Hepatocyte (in vitro differentiated cells): ENCODE measurements at regions not wholly inside any gene's neighbourhood (a gene's known extent, or its start where the extent isn't known, plus 50 kb on each side); places are given as distances from the start of the nearest gene placed in this dataset.

Experiments
- DNase-seq: peaks from one replicate; pipeline ENCODE4 v3.0.0-alpha.2; 2016; ENCODE audit warnings: low spot score
- H2AFZ ChIP-seq: fragments of 200-600 bp; sonication (generic); 2 replicates; pipeline ENCODE4 v1.6.0; 2016; ENCODE audit warnings: antibody characterized with exemption, mild to moderate bottlenecking
- H3K27ac ChIP-seq: fragments of 200-600 bp; sonication (generic); 2 replicates; pipeline ENCODE4 v1.5.1; 2016; ENCODE audit warnings: mild to moderate bottlenecking
- H3K27me3 ChIP-seq: fragments of 200-600 bp; sonication (generic); 2 replicates; pipeline ENCODE4 v1.6.1; 2016
- H3K36me3 ChIP-seq: fragments of 200-600 bp; sonication (generic); replicated peaks from 2 replicates; pipeline ENCODE4 v1.5.1; 2016; ENCODE audit warnings: low read depth; ENCODE audit not compliant: insufficient read depth
- H3K4me1 ChIP-seq: fragments of 200-600 bp; sonication (generic); 2 replicates; pipeline ENCODE4 v1.5.1; 2016; ENCODE audit warnings: mild to moderate bottlenecking, moderate library complexity; ENCODE audit not compliant: insufficient read depth
- H3K4me2 ChIP-seq: fragments of 200-600 bp; sonication (generic); 2 replicates; pipeline ENCODE4 v1.6.0; 2016
- H3K4me3 ChIP-seq: fragments of 200-600 bp; sonication (generic); 2 replicates; pipeline ENCODE4 v1.5.1; 2016; ENCODE audit warnings: mild to moderate bottlenecking
- H3K79me2 ChIP-seq: fragments of 200-600 bp; sonication (generic); 2 replicates; pipeline ENCODE4 v1.6.0; 2017; ENCODE audit warnings: mild to moderate bottlenecking
- H3K9me2 ChIP-seq: fragments of 200-600 bp; sonication (generic); replicated peaks from 2 replicates; pipeline ENCODE4 v1.6.0; 2017; ENCODE audit warnings: mild to moderate bottlenecking; ENCODE audit not compliant: insufficient read depth
- H3K9me3 ChIP-seq: fragments of 200-600 bp; sonication (generic); 2 replicates; pipeline ENCODE4 v1.5.1; 2016; ENCODE audit warnings: low read depth, mild to moderate bottlenecking
- H4K20me1 ChIP-seq: fragments of 200-600 bp; sonication (generic); 2 replicates; pipeline ENCODE4 v1.6.0; 2016; ENCODE audit warnings: mild to moderate bottlenecking; ENCODE audit not compliant: insufficient read depth, poor library complexity, severe bottlenecking
- EZH2 ChIP-seq: fragments of 200-600 bp; sonication (generic); IDR thresholded peaks from 2 replicates; pipeline ENCODE4 v1.6.1; 2016; ENCODE audit warnings: antibody characterized with exemption, mild to moderate bottlenecking, borderline replicate concordance
- EZH2phosphoT487 ChIP-seq: fragments of 200-600 bp; sonication (generic); IDR thresholded peaks from one replicate; pipeline ENCODE4 v1.6.1; 2018; ENCODE audit warnings: antibody characterized with exemption, mild to moderate bottlenecking, low read depth, moderate library complexity; ENCODE audit not compliant: unreplicated experiment, severe bottlenecking
- WGBS: methylation state at CpG from one replicate; pipeline ENCODE4 v1.1.6; 2016; ENCODE audit warnings: low lambda C conversion rate; ENCODE audit errors: missing lambda C conversion rate; 5-methylcytosine and 5-hydroxymethylcytosine counted together
- TF ChIP-seq, protein P1 (sequence below): fragments of 200-600 bp; sonication (generic); IDR thresholded peaks from 2 replicates; pipeline ENCODE4 v1.5.1; 2016; ENCODE audit warnings: antibody characterized with exemption, mild to moderate bottlenecking; ENCODE audit not compliant: poor library complexity

GRCh38 chr6:9404351-9405146 lies 969.2 kb upstream of the SLC35B3 start:
- Histone ChIP-seq H4K20me1 (no peaks in the 10 kb centered on the region), H3K4me2 (no peak overlapping the region), H3K4me1 (peaks cover 14% of the 10 kb centered on the region), H3K36me3 (no peaks in the 10 kb centered on the region), H3K27ac (no peak overlapping the region), H3K4me3 (no peak overlapping the region), H3K79me2 (no peaks in the 10 kb centered on the region), H3K9me3 (no peaks in the 10 kb centered on the region), H3K9me2 (no peaks in the 10 kb centered on the region), H2AFZ (no peak overlapping the region), H3K27me3 (no peaks in the 10 kb centered on the region)
- 24% methylated on average over 10 of the region's 10 CpGs for WGBS
- no peak for TF ChIP-seq EZH2phosphoT487
- TF ChIP-seq EZH2, result no peak
- TF ChIP-seq, protein P1, sequence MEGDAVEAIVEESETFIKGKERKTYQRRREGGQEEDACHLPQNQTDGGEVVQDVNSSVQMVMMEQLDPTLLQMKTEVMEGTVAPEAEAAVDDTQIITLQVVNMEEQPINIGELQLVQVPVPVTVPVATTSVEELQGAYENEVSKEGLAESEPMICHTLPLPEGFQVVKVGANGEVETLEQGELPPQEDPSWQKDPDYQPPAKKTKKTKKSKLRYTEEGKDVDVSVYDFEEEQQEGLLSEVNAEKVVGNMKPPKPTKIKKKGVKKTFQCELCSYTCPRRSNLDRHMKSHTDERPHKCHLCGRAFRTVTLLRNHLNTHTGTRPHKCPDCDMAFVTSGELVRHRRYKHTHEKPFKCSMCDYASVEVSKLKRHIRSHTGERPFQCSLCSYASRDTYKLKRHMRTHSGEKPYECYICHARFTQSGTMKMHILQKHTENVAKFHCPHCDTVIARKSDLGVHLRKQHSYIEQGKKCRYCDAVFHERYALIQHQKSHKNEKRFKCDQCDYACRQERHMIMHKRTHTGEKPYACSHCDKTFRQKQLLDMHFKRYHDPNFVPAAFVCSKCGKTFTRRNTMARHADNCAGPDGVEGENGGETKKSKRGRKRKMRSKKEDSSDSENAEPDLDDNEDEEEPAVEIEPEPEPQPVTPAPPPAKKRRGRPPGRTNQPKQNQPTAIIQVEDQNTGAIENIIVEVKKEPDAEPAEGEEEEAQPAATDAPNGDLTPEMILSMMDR, result no peak
- no peak for DNase-seq

- Histone ChIP-seq H4K20me1 (no peaks in the 10 kb centered on the region), H3K9me2 (no peaks in the 10 kb centered on the region), H2AFZ (no peak overlapping the region), H3K27ac (no peak overlapping the region), H3K79me2 (no peaks in the 10 kb centered on the region), H3K36me3 (no peaks in the 10 kb centered on the region), H3K4me3 (no peak overlapping the region), H3K27me3 (no peaks in the 10 kb centered on the region), H3K9me3 (no peaks in the 10 kb centered on the region), H3K4me2 (no peak overlapping the region), H3K4me1 (peaks cover 14% of the 10 kb centered on the region)
- whole genome bisulfite sequencing, result 53% methylated on average over 2 of the region's 2 CpGs
- DNase-seq, result no peak
- TF ChIP-seq, protein P1, result no peak
- TF ChIP-seq EZH2 (no peak), EZH2phosphoT487 (no peak)
Measured at GRCh38 chr6:9403736-9404135, 968.4 kb upstream of the SLC35B3 start.

DNA sequence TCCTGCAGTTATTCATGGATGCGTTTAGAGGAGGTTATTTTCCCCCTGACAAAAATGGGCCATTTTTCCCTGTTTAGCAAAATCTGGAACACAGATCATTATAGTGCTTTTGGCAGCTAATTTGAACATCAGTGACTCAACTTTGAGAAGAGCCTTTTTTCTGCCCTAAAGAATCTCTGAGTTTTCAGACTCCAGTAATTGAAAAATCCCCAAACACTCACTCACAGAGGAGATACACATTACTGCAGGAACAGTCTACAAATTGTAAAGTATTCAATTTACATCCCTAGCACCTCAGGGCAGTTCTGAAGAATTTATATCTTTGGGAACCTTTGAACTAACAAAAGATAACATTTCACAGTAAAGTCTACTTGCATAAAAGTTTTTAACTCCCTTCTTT lies 966.6 kb upstream of the SLC35B3 start:
- no peaks in the 10 kb centered on the region for H3K27me3 ChIP-seq
- H3K4me3 ChIP-seq, result no peak overlapping the region
- no peaks in the 10 kb centered on the region for H3K9me2 ChIP-seq
- 50% methylated on average over 1 of the region's 1 CpG for WGBS
- no peak overlapping the region for H2AFZ ChIP-seq
- H4K20me1 ChIP-seq, result no peaks in the 10 kb centered on the region
- H3K79me2 ChIP-seq, result no peaks in the 10 kb centered on the region
- H3K4me1 ChIP-seq, result peaks cover 14% of the 10 kb centered on the region
- no peak overlapping the region for H3K27ac ChIP-seq
- peak overlapping the region; percentile 0 for H3K4me2 ChIP-seq
- TF ChIP-seq EZH2 (no peak), EZH2phosphoT487 (no peak)
- TF ChIP-seq, protein P1, result no peak
- DNase-seq, result no peak
- H3K36me3 ChIP-seq, result no peaks in the 10 kb centered on the region
- H3K9me3 ChIP-seq, result no peaks in the 10 kb centered on the region
